HG03521 (cell line): ENCODE measurements at regions not wholly inside any gene's neighbourhood (a gene's known extent, or its start where the extent isn't known, plus 50 kb on each side); places are given as distances from the start of the nearest gene placed in this dataset.
"Not testable (repeated sequence)": the region's sequence is repeated elsewhere in the genome, so short reads cannot be mapped to it uniquely, and the experiment has no call there.

ENCODE experiments used
- ATAC-seq: cut with Tn5 transposase; IDR thresholded peaks from one replicate; pipeline ENCODE4 v1.9.1; 2021; ENCODE audit warnings: mild to moderate bottlenecking, moderate library complexity; ENCODE audit not compliant: unreplicated experiment

DNA sequence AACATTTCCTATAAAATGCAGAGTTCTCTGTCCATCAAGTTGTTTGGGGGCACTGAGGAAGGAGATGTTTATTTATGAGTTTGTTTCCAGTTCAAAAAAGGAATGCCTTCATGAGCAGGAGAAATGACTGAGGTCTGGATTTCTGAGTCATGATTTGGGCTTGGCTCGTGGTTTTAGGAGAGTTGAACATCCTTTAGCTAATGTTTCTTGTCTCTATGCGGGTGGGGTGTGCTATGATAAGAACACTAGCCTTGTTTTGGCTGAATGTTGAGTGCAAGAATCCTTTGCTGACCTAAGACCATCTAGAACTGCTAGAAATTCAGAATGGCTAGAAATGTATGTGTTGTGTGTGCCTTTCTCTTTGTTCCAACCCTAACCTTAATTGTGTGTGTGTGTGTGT is 59.1 kb upstream of the NBPF11 start:
- ATAC-seq = not testable (repeated sequence)

DNA sequence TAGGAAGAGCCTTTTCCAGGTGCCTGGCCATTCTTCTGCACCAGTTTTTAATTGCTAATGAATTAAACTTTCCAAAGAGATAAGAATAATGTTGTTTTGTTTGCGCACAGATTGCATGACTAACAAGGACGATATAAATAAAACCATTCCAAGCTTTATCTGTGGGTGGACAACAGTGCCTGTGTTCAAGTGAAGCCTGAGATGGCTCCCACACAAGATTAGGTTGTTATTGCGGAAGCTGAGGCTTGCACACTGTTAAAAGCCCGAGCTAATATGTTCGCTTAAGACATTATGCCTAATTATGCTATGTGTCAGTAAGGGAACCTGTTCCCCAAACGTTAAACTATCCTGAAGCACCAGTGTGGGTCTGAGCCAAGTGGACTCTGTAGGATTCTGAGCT is 58.5 kb upstream of the NBPF11 start:
- not testable (repeated sequence) for ATAC-seq

DNA sequence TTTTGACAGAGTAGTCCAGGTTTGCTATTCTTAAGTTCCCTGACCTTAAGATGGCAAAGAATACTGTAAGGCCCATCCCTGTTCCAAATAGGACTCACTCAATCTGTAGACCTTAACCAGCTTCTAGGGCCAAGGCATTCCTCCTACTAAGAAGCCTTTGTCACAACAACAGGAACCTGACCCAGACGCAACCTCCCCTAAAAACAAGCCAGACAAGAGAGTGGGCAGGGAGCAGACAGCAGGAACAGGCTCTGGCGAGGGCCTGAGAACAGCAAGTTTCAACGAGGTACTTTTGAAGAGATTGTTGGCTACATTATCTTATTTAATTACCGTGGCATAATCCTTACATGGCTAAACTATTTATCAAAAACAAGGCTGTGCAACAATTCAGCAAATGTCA is 58.1 kb upstream of the NBPF11 start:
- not testable (repeated sequence) for ATAC-seq

DNA sequence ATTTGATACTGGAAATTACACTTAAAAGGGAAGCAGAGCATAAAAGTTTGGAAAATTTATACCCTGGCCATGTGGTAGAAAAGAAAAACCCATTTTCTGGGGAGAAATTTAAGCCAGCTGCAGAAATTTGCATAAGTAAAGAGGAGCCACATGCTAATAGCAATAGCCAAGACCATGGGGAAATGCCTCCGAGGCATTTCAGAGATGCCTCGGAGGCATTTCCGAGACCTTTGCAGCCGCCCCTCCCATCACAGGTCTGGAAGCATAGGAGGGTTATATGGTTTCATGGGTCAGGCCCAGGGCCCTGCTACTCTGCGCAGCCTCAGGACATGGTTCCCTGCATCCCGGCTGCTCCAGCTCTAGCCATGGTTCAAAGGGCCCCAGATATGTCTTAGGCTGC is 49.9 kb upstream of the NBPF11 start:
- not testable (repeated sequence) for ATAC-seq
